GM19324 (cell line): ENCODE measurements at regions not wholly inside any gene's neighbourhood (a gene's known extent, or its start where the extent isn't known, plus 50 kb on each side); places are given as distances from the start of the nearest gene placed in this dataset.

Experiments used
- ATAC-seq: cut with Tn5 transposase; IDR thresholded peaks from one replicate; pipeline ENCODE4 v1.9.1; 2021; ENCODE audit warnings: mild to moderate bottlenecking, moderate library complexity; ENCODE audit not compliant: unreplicated experiment, low FRiP score

- no peak for ATAC-seq
These were observed 140.4 kb upstream of the TAB2 start for GRCh38 chr6:149176971-149177667.

GRCh38 chr6:149179431-149179830 is 138.1 kb upstream of the TAB2 start:
- ATAC-seq = no peak

- no peak for ATAC-seq
These were observed 136.2 kb upstream of the TAB2 start for GRCh38 chr6:149181304-149181703.

GRCh38 chr6:149182262-149182661 is 135.2 kb upstream of the TAB2 start:
- ATAC-seq = no peak

- no peak for ATAC-seq
These were observed 133.0 kb upstream of the TAB2 start for GRCh38 chr6:149184523-149184922.

- ATAC-seq = no peak
These were observed 131.6 kb upstream of the TAB2 start for GRCh38 chr6:149185799-149186357.

GRCh38 chr6:149186873-149187272 is 130.6 kb upstream of the TAB2 start:
- no peak for ATAC-seq

- no peak for ATAC-seq
These were observed 127.2 kb upstream of the TAB2 start for GRCh38 chr6:149190224-149190831.

- no peak for ATAC-seq
These were observed 122.5 kb upstream of the TAB2 start for GRCh38 chr6:149194820-149195558.

- ATAC-seq = no peak
These were observed 121.4 kb upstream of the TAB2 start for GRCh38 chr6:149196091-149196490.

GRCh38 chr6:149197482-149197881 is 120.0 kb upstream of the TAB2 start:
- no peak for ATAC-seq

- no peak for ATAC-seq
These were observed 119.2 kb upstream of the TAB2 start for GRCh38 chr6:149198265-149198664.

GRCh38 chr6:149200282-149200945 is 117.1 kb upstream of the TAB2 start:
- ATAC-seq = no peak

- no peak for ATAC-seq
These were observed 116.3 kb upstream of the TAB2 start for GRCh38 chr6:149201068-149201655.

GRCh38 chr6:149202100-149202499 is 115.4 kb upstream of the TAB2 start:
- no peak for ATAC-seq

GRCh38 chr6:149202952-149203351 is 114.6 kb upstream of the TAB2 start:
- no peak for ATAC-seq

GRCh38 chr6:149203509-149203908 is 114.0 kb upstream of the TAB2 start:
- ATAC-seq = no peak

- ATAC-seq = no peak
These were observed 109.3 kb upstream of the TAB2 start for GRCh38 chr6:149208134-149208601.

- ATAC-seq = no peak
These were observed 107.4 kb upstream of the TAB2 start for GRCh38 chr6:149209871-149210775.
